GM12872 (cell line): ENCODE measurements at regions not wholly inside any gene's neighbourhood (a gene's known extent, or its start where the extent isn't known, plus 50 kb on each side); places are given as distances from the start of the nearest gene placed in this dataset.

ENCODE experiments used
- CTCF ChIP-seq: IDR thresholded peaks from 3 replicates; pipeline ENCODE4 v1.5.1; 2011; ENCODE audit warnings: low read depth, mild to moderate bottlenecking, low read length, moderate library complexity; ENCODE audit not compliant: insufficient read depth

GRCh38 chr19:30132343-30133075 is 190.5 kb downstream of the URI1 start:
- no peak for TF ChIP-seq CTCF

GRCh38 chr19:30133803-30134202 is 191.8 kb downstream of the URI1 start:
- no peak for TF ChIP-seq CTCF

GRCh38 chr19:30135093-30135757 is 193.2 kb downstream of the URI1 start:
- no peak for TF ChIP-seq CTCF

GRCh38 chr19:30135797-30136196 is 193.8 kb downstream of the URI1 start:
- TF ChIP-seq CTCF: no peak

GRCh38 chr19:30136611-30137195 is 194.7 kb downstream of the URI1 start:
- TF ChIP-seq CTCF: no peak

- TF ChIP-seq CTCF: no peak
Measured at GRCh38 chr19:30137747-30138146, 195.7 kb downstream of the URI1 start.

- no peak for TF ChIP-seq CTCF
Measured at GRCh38 chr19:30144242-30144758, 202.3 kb downstream of the URI1 start.
